ENCODE measurements at regions not wholly inside any gene's neighbourhood (a gene's known extent, or its start where the extent isn't known, plus 50 kb on each side); places are given as distances from the start of the nearest gene placed in this dataset.

DNA sequence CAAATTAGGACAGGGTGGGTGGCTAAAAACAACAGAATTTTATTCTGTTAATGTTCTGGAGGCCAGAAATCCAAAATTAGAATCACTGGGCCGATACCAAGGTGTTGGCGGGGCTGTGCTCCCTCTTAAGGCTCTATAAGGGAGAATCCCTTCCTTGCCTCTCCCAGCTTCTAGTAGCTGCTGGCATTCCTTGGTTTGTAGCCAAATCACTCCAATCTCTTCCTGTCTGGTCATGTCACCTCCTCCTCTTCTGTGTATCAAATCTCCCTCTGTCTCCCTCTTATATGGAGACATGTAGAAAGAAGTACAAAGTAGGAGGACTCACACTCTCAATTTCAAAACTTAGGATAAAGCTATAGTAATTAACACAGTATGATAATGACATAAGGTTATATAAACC lies 102.9 kb upstream of the SIRPA start:
- TF ChIP-seq, protein P1, sequence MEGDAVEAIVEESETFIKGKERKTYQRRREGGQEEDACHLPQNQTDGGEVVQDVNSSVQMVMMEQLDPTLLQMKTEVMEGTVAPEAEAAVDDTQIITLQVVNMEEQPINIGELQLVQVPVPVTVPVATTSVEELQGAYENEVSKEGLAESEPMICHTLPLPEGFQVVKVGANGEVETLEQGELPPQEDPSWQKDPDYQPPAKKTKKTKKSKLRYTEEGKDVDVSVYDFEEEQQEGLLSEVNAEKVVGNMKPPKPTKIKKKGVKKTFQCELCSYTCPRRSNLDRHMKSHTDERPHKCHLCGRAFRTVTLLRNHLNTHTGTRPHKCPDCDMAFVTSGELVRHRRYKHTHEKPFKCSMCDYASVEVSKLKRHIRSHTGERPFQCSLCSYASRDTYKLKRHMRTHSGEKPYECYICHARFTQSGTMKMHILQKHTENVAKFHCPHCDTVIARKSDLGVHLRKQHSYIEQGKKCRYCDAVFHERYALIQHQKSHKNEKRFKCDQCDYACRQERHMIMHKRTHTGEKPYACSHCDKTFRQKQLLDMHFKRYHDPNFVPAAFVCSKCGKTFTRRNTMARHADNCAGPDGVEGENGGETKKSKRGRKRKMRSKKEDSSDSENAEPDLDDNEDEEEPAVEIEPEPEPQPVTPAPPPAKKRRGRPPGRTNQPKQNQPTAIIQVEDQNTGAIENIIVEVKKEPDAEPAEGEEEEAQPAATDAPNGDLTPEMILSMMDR (IDR thresholded peaks at IDR 0.05; ENCODE audit: extremely low read depth, missing control alignments) = no peak
- DNase-seq (ENCODE audit: low spot score) = no peak

DNA sequence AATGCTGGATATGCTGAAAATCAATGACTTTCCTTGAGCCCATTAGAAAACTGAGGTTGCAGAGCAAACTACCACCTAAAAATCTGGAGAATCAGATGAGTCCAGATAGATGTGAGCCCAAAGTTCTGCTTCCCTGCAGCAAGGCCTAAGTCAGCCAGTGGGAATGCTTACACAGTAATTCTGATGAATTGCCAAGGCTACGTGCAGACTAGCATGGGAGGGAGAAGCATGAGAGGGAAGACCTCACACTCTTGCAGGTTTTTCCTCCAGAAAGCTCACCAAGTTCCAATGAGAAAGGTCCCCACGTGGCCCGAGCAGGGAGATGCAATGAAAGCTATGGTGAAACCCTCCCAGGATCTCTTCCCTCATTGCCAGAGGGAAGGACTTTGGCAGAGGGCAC lies 104.8 kb upstream of the SIRPA start:
- TF ChIP-seq, protein P1 (IDR thresholded peaks at IDR 0.05; ENCODE audit: extremely low read depth, missing control alignments) = no peak
- no peak for DNase-seq (ENCODE audit: low spot score)

DNA sequence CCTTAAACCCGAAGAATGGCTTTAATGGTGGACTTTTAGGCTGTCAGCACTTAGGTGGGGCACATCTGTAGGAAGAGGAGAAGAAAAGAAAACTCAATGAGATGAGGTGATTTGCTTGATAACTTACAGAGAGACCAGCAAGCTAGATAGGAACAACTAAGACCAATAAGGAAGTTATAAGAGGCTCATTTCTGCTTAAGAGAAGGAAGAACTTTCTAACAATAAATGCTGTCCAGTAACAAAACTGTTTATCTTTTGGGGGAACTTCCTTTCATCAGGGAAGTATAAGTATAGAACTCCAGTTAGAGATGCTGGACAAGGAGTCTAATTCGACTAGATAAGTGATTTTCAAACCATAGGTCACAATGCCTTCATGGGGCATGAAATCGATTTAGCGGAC lies 107.2 kb upstream of the SIRPA start:
- TF ChIP-seq, protein P1 (IDR thresholded peaks at IDR 0.05; ENCODE audit: extremely low read depth, missing control alignments) = no peak
- DNase-seq (ENCODE audit: low spot score) = no peak

DNA sequence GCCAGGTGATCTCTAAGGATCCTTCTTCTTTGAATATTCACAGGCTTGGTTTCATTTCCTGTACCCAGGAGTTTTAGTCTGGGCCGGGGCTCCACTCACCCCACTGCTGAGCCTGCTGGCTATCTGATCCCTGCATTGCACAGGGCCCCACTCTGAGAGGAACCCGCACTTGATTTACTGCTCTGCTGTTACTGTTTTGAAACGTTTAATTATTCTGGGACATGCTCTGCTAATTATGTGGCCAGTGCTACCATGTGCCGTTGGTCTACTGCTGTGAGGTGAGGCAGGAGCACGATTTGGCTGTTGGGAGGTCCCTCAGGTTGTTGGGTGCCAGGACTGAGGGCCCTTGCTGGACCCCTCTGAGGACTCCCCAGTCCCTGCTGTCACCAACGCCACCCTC lies 108.7 kb upstream of the SIRPA start:
- no peak for DNase-seq (ENCODE audit: low spot score)
- TF ChIP-seq, protein P1 (IDR thresholded peaks at IDR 0.05; ENCODE audit: extremely low read depth, missing control alignments) = no peak

DNA sequence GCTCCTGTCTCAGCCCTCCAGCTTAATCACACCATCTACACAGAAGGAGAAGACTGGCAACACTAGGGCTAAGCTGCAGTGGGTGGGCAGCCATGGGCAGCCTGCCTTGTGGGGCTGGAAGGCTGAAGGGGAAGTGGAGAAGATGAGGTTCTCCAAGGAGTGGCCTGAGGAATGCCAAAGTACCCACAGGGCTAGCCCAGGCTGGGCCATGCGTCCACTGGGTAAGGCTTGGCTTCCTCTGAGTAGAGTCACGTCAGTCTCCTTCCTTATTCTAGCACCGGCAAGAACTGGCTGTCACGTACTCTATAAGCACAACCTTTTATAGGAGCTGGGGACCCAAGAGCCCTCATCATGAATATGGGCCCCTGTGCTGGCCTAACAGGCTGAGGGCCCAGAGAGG lies 110.6 kb upstream of the SIRPA start:
- DNase-seq (ENCODE audit: low spot score) = no peak
- TF ChIP-seq, protein P1 (IDR thresholded peaks at IDR 0.05; ENCODE audit: extremely low read depth, missing control alignments) = no peak

DNA sequence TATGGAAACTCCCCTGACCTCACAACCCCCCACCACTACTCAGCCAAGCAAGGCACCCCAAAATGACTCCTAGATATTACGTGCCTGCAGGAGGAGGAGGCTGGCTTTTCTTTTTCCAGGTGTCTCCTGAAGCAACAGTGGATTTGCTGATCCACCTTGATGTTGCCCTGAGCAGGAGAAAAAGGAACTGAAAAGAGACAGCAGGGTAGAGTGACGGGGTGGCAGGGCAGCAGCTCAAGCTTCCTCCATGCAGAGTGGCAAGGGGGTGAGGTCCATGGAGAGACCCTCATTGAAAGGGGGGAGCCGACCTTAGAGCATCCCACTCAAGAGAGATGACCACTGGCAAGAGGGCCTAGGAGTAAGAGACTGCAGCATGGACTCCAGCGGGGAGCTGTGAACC lies 112.0 kb upstream of the SIRPA start:
- TF ChIP-seq, protein P1 (IDR thresholded peaks at IDR 0.05; ENCODE audit: extremely low read depth, missing control alignments) = no peak
- no peak for DNase-seq (ENCODE audit: low spot score)

DNA sequence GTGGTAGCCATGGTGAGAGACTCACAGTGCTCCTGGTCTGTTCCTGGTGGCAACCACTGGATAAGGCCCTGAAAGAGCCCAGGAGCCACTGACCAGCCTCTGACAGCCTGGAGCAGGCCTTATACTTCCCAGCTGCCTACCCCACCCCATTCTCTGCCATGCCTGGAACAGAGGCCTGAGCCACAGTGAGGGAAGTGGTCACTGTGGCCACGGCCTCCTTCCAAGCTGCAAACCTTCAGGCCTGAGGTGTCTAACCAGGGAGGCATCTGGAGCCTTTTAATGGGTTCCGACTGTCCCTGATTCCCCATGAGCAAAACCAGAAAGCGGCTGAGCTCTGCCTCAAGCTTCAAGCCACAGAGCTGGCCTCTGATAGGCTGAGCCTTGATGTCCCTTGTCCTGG lies 113.0 kb upstream of the SIRPA start:
- DNase-seq (ENCODE audit: low spot score) = no peak
- TF ChIP-seq, protein P1 (IDR thresholded peaks at IDR 0.05; ENCODE audit: extremely low read depth, missing control alignments) = no peak

Data from GM20000 (cell line).